ENCODE measurements at regions not wholly inside any gene's neighbourhood (a gene's known extent, or its start where the extent isn't known, plus 50 kb on each side); places are given as distances from the start of the nearest gene placed in this dataset.

DNA sequence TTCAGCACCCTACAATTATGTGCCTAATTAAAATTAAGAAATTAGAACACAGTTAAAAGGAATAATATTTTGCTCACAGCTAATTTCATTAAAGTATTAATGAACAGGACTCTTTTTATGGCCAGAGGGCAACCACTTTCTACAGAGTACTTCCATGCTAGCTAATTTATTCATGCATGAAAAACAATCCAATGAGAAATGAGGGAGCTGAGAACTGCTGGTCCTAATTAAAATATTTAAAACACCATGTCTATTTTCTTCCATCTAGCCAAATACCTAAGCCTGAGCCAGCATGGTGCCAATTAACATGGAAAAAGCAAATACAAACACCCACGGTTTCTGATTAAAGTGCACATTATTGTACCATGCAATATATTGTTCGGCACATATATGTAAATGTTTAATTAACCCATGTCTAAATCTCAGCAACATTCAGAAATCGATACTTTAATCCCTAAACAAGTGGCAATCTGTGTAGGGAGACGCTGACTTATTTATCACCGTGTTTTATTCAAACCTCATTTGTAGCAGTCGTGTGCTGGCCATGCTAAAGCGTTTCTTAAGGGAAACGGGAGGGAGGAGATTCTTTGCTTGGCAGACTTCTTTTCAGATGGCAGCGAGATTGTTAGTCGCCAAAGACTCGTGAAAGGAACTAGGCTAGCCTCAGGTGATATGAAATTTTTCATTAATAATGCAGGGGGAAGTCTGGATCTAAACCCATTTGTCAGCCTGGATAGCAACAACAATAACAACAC is 193.5 kb downstream of the ANXA2 start:
- TF ChIP-seq, protein P1, sequence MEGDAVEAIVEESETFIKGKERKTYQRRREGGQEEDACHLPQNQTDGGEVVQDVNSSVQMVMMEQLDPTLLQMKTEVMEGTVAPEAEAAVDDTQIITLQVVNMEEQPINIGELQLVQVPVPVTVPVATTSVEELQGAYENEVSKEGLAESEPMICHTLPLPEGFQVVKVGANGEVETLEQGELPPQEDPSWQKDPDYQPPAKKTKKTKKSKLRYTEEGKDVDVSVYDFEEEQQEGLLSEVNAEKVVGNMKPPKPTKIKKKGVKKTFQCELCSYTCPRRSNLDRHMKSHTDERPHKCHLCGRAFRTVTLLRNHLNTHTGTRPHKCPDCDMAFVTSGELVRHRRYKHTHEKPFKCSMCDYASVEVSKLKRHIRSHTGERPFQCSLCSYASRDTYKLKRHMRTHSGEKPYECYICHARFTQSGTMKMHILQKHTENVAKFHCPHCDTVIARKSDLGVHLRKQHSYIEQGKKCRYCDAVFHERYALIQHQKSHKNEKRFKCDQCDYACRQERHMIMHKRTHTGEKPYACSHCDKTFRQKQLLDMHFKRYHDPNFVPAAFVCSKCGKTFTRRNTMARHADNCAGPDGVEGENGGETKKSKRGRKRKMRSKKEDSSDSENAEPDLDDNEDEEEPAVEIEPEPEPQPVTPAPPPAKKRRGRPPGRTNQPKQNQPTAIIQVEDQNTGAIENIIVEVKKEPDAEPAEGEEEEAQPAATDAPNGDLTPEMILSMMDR (IDR thresholded peaks at IDR 0.05), result no peak
- no peak for TF ChIP-seq ZFX (IDR thresholded peaks at IDR 0.05; ENCODE audit: borderline replicate concordance)
